CD1c-positive myeloid dendritic cell (primary cell): ENCODE measurements at regions not wholly inside any gene's neighbourhood (a gene's known extent, or its start where the extent isn't known, plus 50 kb on each side); places are given as distances from the start of the nearest gene placed in this dataset.

Experiments used
- DNase-seq: peaks from one replicate; pipeline ENCODE4 v3.0.0-alpha.2; 2016; ENCODE audit errors: extremely low spot score

- no peak for DNase-seq
These were observed 331.1 kb downstream of the MLLT3 start for GRCh38 chr9:20291201-20291600.

- no peak for DNase-seq
These were observed 332.0 kb downstream of the MLLT3 start for GRCh38 chr9:20290257-20290656.

GRCh38 chr9:20289423-20290010, 332.8 kb downstream of the MLLT3 start:
- DNase-seq, result no peak

GRCh38 chr9:20286969-20287368, 335.3 kb downstream of the MLLT3 start:
- DNase-seq, result no peak

- DNase-seq, result no peak
These were observed 336.1 kb downstream of the MLLT3 start for GRCh38 chr9:20286154-20286700.

- no peak for DNase-seq
These were observed 337.6 kb downstream of the MLLT3 start for GRCh38 chr9:20284601-20285289.

GRCh38 chr9:20280330-20280729, 342.0 kb downstream of the MLLT3 start:
- no peak for DNase-seq

- no peak for DNase-seq
These were observed 345.5 kb downstream of the MLLT3 start for GRCh38 chr9:20276762-20277161.

- no peak for DNase-seq
These were observed 350.6 kb downstream of the MLLT3 start for GRCh38 chr9:20271723-20272122.

GRCh38 chr9:20271096-20271495, 351.2 kb downstream of the MLLT3 start:
- no peak for DNase-seq

GRCh38 chr9:20270161-20270560, 352.1 kb downstream of the MLLT3 start:
- DNase-seq, result no peak

- no peak for DNase-seq
These were observed 352.7 kb downstream of the MLLT3 start for GRCh38 chr9:20269620-20270019.

GRCh38 chr9:20264896-20265295, 357.4 kb downstream of the MLLT3 start:
- no peak for DNase-seq

GRCh38 chr9:20262611-20263010, 359.7 kb downstream of the MLLT3 start:
- DNase-seq, result no peak

- DNase-seq, result no peak
These were observed 365.9 kb downstream of the MLLT3 start for GRCh38 chr9:20256284-20256948.

- no peak for DNase-seq
These were observed 367.2 kb downstream of the MLLT3 start for GRCh38 chr9:20255052-20255451.

- no peak for DNase-seq
These were observed 368.7 kb downstream of the MLLT3 start for GRCh38 chr9:20253635-20254034.

- DNase-seq, result no peak
These were observed 369.5 kb downstream of the MLLT3 start for GRCh38 chr9:20252778-20253177.

GRCh38 chr9:20250791-20251190, 371.5 kb downstream of the MLLT3 start:
- DNase-seq, result no peak

- no peak for DNase-seq
These were observed 378.0 kb downstream of the MLLT3 start for GRCh38 chr9:20244271-20244670.

- DNase-seq, result no peak
These were observed 378.5 kb downstream of the MLLT3 start for GRCh38 chr9:20243841-20244240.

- peak; percentile 16 for DNase-seq
These were observed 379.6 kb downstream of the MLLT3 start for GRCh38 chr9:20242510-20243189.
